GM12872 (cell line): ENCODE measurements at regions not wholly inside any gene's neighbourhood (a gene's known extent, or its start where the extent isn't known, plus 50 kb on each side); places are given as distances from the start of the nearest gene placed in this dataset.

Experiments used
- TF ChIP-seq, protein P1 (sequence below): IDR thresholded peaks from 3 replicates; pipeline ENCODE4 v1.5.1; 2011; ENCODE audit warnings: low read depth, mild to moderate bottlenecking, low read length, moderate library complexity; ENCODE audit not compliant: insufficient read depth

DNA sequence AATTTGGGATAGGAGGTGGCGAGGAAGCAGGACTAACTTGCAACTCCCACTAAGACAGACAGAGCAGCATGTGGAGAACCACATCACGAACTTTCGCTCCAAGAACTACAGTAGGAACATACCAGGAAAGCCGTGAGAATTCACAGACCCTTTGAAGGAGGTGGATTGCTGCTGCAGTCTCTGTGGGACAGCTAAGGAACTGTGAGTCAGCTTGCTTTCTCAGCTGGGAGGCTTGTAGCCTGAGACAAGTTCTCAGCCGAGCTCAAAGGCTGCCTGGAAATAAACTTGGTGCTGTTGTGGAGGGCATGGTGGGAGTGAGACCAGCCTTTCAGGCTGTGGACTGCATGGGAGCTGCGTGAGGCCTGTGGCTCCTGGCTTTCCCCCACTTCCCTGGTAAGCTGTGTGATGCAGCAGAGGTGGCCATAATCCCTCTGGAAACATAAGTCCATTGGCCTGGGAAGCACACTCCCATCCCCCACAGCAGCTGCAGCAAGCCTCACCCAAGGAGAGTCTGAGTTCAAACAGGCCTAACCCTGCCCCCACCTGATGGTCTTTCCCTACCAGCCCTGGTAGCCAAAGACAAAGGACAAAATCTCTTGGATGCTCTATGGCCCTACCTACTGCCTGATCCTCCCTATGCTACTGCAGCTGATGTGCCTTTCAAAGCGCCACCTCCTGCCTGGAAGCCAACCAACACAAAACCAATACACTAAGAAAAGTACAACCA, 441.1 kb upstream of the HTR2A start:
- TF ChIP-seq, protein P1, sequence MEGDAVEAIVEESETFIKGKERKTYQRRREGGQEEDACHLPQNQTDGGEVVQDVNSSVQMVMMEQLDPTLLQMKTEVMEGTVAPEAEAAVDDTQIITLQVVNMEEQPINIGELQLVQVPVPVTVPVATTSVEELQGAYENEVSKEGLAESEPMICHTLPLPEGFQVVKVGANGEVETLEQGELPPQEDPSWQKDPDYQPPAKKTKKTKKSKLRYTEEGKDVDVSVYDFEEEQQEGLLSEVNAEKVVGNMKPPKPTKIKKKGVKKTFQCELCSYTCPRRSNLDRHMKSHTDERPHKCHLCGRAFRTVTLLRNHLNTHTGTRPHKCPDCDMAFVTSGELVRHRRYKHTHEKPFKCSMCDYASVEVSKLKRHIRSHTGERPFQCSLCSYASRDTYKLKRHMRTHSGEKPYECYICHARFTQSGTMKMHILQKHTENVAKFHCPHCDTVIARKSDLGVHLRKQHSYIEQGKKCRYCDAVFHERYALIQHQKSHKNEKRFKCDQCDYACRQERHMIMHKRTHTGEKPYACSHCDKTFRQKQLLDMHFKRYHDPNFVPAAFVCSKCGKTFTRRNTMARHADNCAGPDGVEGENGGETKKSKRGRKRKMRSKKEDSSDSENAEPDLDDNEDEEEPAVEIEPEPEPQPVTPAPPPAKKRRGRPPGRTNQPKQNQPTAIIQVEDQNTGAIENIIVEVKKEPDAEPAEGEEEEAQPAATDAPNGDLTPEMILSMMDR = no peak

DNA sequence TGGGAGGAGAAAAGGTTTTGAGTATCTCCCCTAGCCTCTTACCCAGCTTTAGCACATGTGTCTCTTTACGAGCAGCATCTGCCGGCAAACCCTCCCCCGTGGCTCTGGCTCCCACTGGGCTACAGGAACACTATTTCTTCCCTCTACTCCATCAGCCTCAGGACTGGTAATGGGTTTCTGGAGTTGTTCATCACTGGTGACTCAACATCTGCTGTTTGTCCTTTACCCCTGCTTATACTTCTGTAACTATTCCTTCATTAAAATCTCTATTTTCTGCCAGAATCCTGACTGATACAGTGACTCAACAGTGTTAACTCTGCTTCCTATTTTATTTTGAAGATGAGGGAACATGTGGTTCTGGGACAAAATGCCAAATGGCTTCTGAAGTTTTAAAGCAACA, 437.3 kb upstream of the HTR2A start:
- TF ChIP-seq, protein P1 = no peak

DNA sequence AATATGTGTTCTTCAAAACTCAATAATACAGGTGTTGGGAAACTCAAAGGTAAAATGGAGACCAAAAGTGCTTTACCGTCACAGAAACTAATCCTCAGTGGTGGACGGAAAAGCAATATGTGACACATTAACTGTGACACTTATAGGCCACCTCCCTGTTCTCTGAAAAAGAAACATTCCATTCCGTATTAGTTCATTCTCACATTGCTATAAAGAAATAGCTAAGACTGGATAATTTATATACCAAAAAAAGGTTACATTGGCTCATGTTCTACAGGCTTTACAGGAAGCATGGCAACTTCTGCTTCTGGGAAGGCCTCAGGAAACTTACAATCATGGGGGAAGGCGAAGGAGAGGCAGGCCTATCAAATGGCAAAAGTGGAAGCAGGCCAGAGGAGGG, 435.3 kb upstream of the HTR2A start:
- TF ChIP-seq, protein P1 = no peak

DNA sequence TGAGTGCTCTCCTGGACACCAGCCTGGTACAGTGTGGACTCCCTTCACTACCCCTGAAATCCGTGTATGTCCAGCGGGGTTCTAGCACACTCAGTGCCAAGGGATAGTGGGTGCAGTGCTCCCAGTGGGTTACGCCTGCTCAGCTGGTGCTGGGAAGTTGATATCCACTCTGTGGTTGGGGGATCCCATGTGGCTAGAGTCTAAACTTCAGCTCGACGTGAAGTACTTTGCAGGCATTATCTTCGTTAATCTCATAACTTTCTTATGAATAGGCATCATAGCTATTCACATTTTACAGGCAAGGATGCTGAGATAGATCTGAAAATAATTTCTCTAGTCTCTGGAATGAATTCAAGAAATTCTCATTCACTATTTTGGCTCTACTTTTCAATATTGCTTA, 433.2 kb upstream of the HTR2A start:
- TF ChIP-seq, protein P1 = no peak

DNA sequence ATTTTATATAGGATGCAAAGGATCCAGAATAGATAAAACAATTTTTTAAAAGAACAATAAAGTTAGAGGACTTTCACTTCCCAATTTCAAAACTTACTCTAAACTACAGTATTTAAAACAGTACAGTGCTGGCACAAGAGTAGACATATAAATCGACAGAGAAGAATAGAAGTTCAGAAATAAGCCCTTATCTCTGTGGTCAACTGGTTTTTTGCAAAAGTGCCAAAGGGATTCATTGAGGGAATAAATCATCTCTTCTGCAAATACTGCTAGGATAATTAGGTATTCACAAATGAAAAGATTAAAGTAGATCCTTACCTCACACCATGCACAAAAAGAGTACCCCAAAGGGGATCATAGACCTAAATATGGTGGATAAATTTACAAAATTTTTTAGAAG, 431.0 kb upstream of the HTR2A start:
- TF ChIP-seq, protein P1 = no peak

DNA sequence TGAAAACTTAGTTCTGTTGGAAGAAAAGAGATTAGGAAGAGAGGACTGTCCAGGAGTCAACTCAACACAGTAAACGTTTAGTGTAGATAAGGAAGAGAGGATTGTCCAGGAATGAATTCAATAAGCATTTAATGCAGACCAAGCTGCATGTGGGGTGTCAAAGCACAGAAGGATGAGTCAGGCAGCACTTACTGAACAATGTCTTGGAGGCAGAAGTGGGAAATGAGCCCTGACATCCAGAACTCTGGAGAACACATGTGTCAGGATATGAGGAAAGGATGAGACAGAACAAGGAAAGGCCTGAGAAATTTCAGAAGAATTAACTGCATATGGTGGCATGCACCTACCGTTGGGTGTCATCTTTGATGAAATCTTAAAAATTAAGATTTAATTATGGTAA, 429.2 kb upstream of the HTR2A start:
- TF ChIP-seq, protein P1 = no peak

DNA sequence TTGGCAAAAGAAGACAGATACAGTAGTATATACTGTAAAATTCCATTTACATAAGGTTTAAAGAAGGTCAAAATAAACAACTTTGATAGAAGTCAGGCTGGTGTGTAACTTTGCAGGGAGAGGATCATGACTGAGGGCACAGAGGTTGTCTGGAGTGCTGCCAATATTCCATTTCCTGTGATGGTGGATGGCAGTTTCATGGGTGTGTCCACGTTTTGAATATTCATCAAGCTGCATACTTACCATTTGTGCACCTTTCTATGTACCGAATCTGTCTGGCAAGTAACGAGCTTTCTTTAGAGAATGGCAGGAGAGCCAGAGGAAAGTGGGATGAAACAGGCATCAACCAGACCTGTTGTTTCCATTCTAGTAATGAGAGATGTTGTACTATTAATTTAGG, 420.5 kb upstream of the HTR2A start:
- TF ChIP-seq, protein P1 = no peak
